ENCODE measurements at regions not wholly inside any gene's neighbourhood (a gene's known extent, or its start where the extent isn't known, plus 50 kb on each side); places are given as distances from the start of the nearest gene placed in this dataset.

DNA sequence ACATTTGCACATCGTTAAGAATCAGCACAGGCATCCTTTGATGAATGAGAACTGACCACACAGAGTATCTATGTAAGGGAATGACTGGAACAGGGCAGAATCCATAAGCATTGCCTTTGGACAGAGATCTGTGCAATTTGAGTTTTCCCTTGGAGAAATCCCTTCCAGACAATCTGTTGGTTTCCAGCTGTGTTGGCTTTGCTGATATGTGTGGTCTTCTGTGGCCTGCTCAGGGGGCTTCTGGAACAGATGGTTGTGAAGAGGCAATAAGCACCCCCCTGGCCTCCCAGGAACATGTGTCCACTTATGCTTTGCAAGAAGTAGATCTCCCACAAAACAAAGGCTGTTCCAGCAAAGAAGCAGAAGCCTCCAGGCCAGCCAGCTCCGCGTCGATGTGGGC lies 111.4 kb upstream of the TMEM132C start:
- no peak for DNase-seq (ENCODE audit: low read depth in 2 of 2)

DNA sequence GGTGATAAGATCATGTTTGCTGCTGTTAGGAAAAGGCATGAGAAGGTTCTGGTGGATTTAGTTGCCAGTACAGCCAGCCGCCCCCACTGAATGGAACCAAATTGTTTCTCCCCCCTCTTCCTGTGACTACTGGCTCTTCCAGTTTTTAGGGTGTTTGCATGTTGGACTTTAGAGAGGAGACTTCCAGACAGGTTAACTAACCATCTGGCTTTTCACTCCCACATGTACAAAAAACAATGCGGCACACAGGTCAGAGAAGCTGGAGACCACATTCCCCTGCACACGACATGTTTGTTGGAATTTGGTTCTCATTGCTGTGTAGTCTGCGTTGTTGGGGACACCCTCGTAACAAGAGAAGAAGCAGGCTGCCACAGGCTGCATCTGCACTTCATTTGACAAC lies 103.9 kb upstream of the TMEM132C start:
- no peak for DNase-seq (ENCODE audit: low read depth in 2 of 2)

DNA sequence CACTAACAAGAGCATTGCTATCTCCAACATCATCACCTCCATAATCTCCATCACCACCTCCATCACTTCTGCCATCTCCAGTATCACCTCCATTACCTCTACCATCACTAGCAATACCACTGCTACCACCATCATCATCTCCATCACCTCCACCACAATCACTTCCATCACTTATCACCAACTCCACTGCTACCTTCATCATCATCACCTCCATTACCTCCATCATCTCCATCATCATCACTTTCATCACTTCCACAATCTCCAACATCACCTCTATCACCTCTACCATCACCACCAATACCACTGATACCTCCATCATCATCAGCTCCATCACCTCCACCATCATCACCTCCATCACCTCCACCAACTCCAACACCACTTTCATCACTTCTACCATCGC lies 102.4 kb upstream of the TMEM132C start:
- DNase-seq (ENCODE audit: low read depth in 2 of 2) = no peak

DNA sequence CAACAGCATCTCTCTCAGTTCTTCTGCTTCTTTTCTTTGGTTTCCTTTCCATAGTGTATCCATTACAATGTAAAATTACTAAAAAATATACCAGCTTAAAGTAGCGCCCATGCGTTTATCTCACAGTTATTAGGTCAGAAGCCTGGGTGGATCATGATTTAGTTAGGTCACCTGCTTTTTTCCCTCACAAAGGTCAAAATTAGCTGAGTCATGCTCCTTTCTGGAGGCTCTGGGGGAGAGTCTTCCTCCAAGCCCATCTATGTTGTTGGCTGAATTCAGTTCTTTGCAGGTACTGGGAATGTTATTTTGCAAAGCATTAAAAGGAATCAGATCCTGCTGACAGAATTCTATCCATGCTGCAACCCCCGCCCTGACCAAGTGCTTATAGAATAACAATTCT lies 101.6 kb upstream of the TMEM132C start:
- DNase-seq (ENCODE audit: low read depth in 2 of 2) = no peak

DNA sequence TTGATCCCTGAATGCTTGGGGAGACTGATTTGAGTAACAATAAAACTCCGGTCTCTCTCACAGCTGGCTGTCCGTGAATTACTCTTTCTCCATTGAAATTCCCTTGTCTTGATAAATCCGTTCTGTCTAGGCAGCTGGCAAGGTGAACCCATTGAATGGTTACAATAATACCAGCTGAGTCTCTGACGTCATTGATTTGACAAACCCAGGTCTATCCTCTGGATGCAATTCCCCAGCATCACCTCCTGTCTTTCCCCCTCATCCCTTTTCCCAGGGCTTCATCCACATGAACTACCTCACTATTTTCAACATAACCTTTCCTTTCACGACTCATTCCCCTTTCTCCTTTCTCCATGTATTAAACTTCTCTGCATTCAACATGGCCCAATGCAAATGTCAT lies 98.7 kb upstream of the TMEM132C start:
- no peak for DNase-seq (ENCODE audit: low read depth in 2 of 2)

DNA sequence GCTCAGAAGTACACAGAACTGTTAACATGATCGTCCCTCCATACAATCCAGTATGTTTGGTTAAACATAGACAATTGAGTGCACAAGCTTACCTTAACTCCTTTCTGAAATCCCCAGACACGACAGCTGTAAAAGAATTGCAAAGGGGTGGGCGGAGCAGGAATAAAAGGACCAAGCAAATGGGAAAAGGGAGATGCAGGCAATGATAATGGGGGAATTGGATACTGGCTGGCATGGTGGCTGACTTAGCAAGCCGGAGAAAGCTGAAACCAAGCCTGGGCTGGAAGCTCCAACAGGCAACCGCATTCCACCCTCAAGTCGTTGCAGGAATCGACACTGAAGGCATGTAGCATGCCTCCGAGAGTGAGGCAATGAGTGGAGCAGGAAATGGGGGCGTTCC lies 96.8 kb upstream of the TMEM132C start:
- no peak for DNase-seq (ENCODE audit: low read depth in 2 of 2)

DNA sequence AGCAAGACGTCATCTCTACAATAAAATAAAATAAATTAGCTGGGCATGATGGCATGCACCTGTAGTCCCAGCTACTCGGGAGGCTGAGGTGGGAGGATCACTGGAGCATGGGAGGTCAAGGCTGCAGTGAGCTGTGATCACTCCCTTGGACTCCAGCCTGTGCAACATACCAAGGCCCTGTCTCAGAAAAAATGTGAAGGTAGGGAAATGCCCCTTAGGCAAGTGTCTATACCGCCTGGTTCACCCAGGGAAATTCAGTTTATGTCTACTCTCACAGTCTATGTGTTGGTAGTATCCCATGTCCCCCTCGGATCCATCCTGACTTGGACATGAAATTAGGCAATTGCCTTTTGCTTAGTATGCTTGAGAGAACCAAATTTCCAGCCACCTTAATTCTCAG lies 88.4 kb upstream of the TMEM132C start:
- DNase-seq (ENCODE audit: low read depth in 2 of 2) = no peak

DNA sequence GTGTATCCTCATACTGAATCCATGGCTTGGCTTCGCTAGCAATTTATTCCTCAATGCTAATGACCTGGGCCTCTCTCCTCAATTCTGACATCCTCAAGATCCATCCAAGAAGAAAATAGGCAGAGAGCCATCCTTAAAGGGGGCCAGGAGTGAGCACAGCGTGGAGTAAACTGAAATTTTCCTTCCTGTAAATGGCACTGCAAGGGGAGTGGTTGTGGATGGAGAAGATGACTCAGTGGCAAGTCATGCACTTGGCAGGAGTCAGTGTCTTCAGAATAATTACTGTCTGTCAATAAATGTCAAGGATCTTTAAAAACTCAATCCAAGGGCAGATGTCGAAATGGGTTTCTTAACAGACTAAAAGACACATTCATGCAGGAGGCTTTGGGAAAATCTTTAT lies 88.0 kb upstream of the TMEM132C start:
- DNase-seq (ENCODE audit: low read depth in 2 of 2) = no peak

DNA sequence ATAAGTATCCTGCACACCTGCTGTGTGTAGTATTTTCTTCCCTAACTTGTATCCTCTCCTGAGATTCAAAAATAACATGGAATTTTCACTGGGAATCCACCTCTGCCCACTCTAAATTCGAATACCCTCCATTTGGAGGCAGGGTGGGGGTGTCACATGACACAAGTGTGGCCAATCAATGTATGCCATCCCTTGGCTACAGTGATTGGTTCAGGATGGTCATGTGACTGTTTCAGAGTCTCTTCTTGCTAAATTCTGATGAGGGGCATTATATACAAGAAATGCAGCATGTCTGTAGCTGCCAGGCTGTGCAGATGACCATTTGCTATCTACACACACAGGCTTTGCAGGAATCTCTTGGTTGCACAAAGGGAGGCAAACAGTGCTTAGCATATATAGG lies 86.8 kb upstream of the TMEM132C start:
- no peak for DNase-seq (ENCODE audit: low read depth in 2 of 2)

DNA sequence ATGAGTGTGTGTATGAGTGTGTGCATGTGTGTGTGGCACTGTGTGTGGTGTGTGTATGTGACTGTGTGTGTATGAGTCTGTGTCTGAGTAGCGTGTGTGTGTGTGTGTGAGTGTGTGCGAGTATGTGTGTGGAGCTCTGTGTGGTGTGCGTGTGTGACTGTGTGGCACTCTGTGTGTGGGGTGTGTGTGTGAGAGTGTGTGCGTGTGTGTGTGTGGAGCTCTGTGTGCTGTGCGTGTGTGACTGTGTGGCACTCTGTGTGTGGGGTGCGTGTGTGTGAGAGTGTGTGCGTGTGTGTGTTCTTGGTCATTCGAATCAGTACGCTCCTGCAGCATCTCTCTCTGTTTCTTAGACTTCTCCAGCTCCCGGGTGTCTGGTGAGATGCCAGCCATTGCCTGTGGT lies 76.9 kb upstream of the TMEM132C start:
- no peak for DNase-seq (ENCODE audit: low read depth in 2 of 2)

DNA sequence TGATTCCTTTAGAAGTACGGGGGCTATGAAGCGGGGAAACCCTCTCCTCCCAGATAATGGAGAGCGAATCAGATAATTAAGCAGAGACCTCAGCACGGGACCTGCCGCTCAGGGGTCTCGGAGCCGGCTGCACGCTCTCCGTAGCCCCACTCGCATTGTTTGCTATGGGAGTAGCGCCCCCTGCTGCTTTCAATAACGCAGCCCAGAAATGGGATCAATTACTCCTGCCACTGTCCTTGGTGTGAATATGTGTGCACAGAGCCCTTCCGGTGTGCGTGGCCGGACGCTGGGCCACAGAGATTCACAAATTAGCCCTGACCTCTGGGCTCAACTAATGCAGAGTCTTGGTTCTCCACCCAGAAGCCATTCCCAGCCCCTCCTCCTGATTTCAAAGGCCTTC lies 76.4 kb upstream of the TMEM132C start:
- DNase-seq (ENCODE audit: low read depth in 2 of 2) = no peak

DNA sequence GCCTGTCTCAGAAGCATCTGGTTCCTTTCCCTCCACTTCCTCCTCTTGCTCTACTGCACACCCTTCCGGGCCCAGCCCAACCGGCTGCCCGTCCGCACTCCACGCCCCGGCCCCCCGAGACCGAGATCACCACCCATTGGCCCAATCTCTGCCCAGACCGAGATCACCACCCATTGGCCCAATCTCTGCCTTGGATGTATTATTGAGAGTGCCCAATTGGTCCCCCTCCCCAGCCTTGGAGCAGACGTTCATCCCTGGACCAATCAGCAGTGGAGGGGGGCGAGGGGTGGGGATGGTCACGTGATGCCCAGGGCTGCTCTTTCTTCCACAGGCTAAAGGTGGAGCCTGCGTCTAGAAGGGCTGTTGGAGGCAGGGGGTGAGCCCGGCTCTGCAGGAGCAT lies 75.6 kb upstream of the TMEM132C start:
- no peak for DNase-seq (ENCODE audit: low read depth in 2 of 2)

DNA sequence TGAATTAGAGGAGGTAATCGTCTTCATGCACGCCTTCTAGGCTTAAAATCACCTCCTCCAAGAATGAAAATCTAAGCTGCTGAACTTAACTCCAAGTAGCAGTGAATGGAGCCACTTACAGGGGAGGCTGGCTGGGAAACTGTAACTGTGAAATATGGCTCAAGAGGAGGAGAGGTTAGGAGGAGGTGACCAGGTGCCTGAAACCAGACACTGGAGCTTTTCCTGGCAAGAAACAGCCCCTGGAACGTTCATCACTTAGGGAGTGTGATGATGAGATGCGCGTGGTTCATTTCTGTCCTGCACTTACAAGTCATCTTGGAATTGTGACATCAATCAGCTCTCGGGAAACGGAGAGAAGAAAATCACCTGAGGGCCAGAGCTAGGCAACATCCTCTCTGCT lies 62.3 kb upstream of the TMEM132C start:
- DNase-seq (ENCODE audit: low read depth in 2 of 2) = no peak

DNA sequence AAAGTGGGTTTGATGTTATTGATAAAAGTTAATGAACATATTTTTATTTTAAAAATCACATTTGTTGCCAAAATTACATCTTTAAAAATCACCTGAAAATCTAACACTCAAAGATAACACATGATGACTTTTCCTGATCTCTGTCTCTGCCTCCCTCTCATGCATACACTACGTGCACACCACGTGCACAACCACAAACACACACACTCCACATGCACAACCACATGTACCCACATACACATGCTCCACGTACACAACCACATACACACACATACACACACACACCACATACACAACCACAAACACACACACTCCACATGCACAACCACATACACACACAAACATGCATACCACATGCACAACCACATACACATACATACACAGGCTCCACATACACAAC lies 61.8 kb upstream of the TMEM132C start:
- DNase-seq (ENCODE audit: low read depth in 2 of 2) = no peak

DNA sequence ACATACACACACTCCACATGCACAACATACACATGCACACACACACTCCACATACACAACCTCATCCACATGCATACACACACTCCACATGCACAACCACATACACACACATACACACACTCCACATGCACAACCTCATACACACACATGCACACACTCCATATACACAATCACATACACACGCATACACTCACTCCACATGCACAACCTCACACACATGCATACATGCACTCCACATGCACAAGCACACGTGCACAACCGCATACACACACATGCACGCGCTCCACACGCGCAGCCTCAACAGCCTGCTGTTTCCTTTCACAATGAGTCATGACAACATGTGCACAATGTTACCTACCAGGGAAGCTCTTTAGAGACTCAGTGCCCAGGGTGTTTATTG lies 61.2 kb upstream of the TMEM132C start:
- DNase-seq (ENCODE audit: low read depth in 2 of 2) = no peak
